ENCODE measurements at regions not wholly inside any gene's neighbourhood (a gene's known extent, or its start where the extent isn't known, plus 50 kb on each side); places are given as distances from the start of the nearest gene placed in this dataset.

GRCh38 chr4:114472269-114473032 is 126.2 kb upstream of the UGT8 start:
- H3K4me3 ChIP-seq: no peak overlapping the region
- H3K4me1 ChIP-seq: no peaks in the 10 kb centered on the region
- no peaks in the 10 kb centered on the region for H3K9me3 ChIP-seq
- DNase-seq (ENCODE audit: low spot score in 2 of 2): no peak
- no peaks in the 10 kb centered on the region for H3K36me3 ChIP-seq (replicated peaks)
- no peaks in the 10 kb centered on the region for H3K27me3 ChIP-seq (ENCODE audit: low read depth)
- in situ Hi-C loops (cut with MboI; ENCODE audit: low sequenced_read_pairs): no loop called here

- H3K4me1 ChIP-seq: no peaks in the 10 kb centered on the region
- H3K4me3 ChIP-seq: no peak overlapping the region
- H3K36me3 ChIP-seq (replicated peaks): no peaks in the 10 kb centered on the region
- H3K27me3 ChIP-seq (ENCODE audit: low read depth): no peaks in the 10 kb centered on the region
- in situ Hi-C loops (cut with MboI; ENCODE audit: low sequenced_read_pairs): no loop called here
- DNase-seq (ENCODE audit: low spot score in 2 of 2): no peak
- H3K9me3 ChIP-seq: no peaks in the 10 kb centered on the region
These were observed 124.3 kb upstream of the UGT8 start for GRCh38 chr4:114474188-114474800.

- in situ Hi-C loops (cut with MboI; ENCODE audit: low sequenced_read_pairs): no loop called here
- Histone ChIP-seq H3K4me3 (no peak overlapping the region), H3K27me3 (ENCODE audit: low read depth) (no peaks in the 10 kb centered on the region), H3K9me3 (no peaks in the 10 kb centered on the region), H3K4me1 (no peaks in the 10 kb centered on the region), H3K36me3 (replicated peaks) (no peaks in the 10 kb centered on the region)
- no peak for DNase-seq (ENCODE audit: low spot score in 2 of 2)
These were observed 122.3 kb upstream of the UGT8 start for GRCh38 chr4:114476310-114476709.

GRCh38 chr4:114479595-114479994 is 119.0 kb upstream of the UGT8 start:
- Histone ChIP-seq H3K36me3 (replicated peaks) (no peaks in the 10 kb centered on the region), H3K4me1 (no peaks in the 10 kb centered on the region), H3K27me3 (ENCODE audit: low read depth) (no peaks in the 10 kb centered on the region), H3K9me3 (no peaks in the 10 kb centered on the region), H3K4me3 (no peak overlapping the region)
- no peak for DNase-seq (ENCODE audit: low spot score in 2 of 2)
- in situ Hi-C loops (cut with MboI; ENCODE audit: low sequenced_read_pairs): no loop called here

GRCh38 chr4:114481856-114482255 is 116.8 kb upstream of the UGT8 start:
- Histone ChIP-seq H3K36me3 (replicated peaks) (no peaks in the 10 kb centered on the region), H3K27me3 (ENCODE audit: low read depth) (no peaks in the 10 kb centered on the region), H3K4me3 (no peak overlapping the region), H3K9me3 (no peaks in the 10 kb centered on the region), H3K4me1 (peaks cover 2% of the 10 kb centered on the region)
- DNase-seq (ENCODE audit: low spot score in 2 of 2): no peak
- in situ Hi-C loops (cut with MboI; ENCODE audit: low sequenced_read_pairs): no loop called here

GRCh38 chr4:114487101-114487500 is 111.5 kb upstream of the UGT8 start:
- in situ Hi-C loops (cut with MboI; ENCODE audit: low sequenced_read_pairs): no loop called here
- no peak overlapping the region for H3K4me3 ChIP-seq
- no peak for DNase-seq (ENCODE audit: low spot score in 2 of 2)
- no peaks in the 10 kb centered on the region for H3K9me3 ChIP-seq
- H3K4me1 ChIP-seq: peaks cover 7% of the 10 kb centered on the region
- no peaks in the 10 kb centered on the region for H3K27me3 ChIP-seq (ENCODE audit: low read depth)
- no peaks in the 10 kb centered on the region for H3K36me3 ChIP-seq (replicated peaks)

- peaks cover 5% of the 10 kb centered on the region for H3K9me3 ChIP-seq
- H3K4me3 ChIP-seq: no peak overlapping the region
- peaks cover 7% of the 10 kb centered on the region for H3K4me1 ChIP-seq
- DNase-seq (ENCODE audit: low spot score in 2 of 2): no peak
- no peaks in the 10 kb centered on the region for H3K27me3 ChIP-seq (ENCODE audit: low read depth)
- in situ Hi-C loops (cut with MboI; ENCODE audit: low sequenced_read_pairs): no loop called here
- H3K36me3 ChIP-seq (replicated peaks): no peaks in the 10 kb centered on the region
These were observed 110.2 kb upstream of the UGT8 start for GRCh38 chr4:114488301-114488982.

- Histone ChIP-seq H3K9me3 (peaks cover 8% of the 10 kb centered on the region), H3K4me1 (peaks cover 13% of the 10 kb centered on the region), H3K27me3 (ENCODE audit: low read depth) (no peaks in the 10 kb centered on the region), H3K4me3 (no peak overlapping the region), H3K36me3 (replicated peaks) (no peaks in the 10 kb centered on the region)
- in situ Hi-C loops (cut with MboI; ENCODE audit: low sequenced_read_pairs): no loop called here
- DNase-seq (ENCODE audit: low spot score in 2 of 2): peak; percentile 68 to 74
These were observed 104.3 kb upstream of the UGT8 start for GRCh38 chr4:114494246-114494803.

GRCh38 chr4:114495471-114495928 is 103.1 kb upstream of the UGT8 start:
- DNase-seq (ENCODE audit: low spot score in 2 of 2): peak; percentile 92 to 94
- in situ Hi-C loops (cut with MboI; ENCODE audit: low sequenced_read_pairs): no loop called here

GRCh38 chr4:114497116-114497515 is 101.5 kb upstream of the UGT8 start:
- in situ Hi-C loops (cut with MboI; ENCODE audit: low sequenced_read_pairs): no loop called here
- Histone ChIP-seq H3K4me3 (no peak overlapping the region), H3K27me3 (ENCODE audit: low read depth) (no peaks in the 10 kb centered on the region), H3K36me3 (replicated peaks) (no peaks in the 10 kb centered on the region), H3K9me3 (peaks cover 8% of the 10 kb centered on the region), H3K4me1 (peaks cover 13% of the 10 kb centered on the region)
- no peak for DNase-seq (ENCODE audit: low spot score in 2 of 2)

More at GRCh38 chr4:114495471-114495928, 103.1 kb upstream of the UGT8 start:
- no peaks in the 10 kb centered on the region for H3K27me3 ChIP-seq (ENCODE audit: low read depth)
- H3K4me3 ChIP-seq: no peak overlapping the region
- no peaks in the 10 kb centered on the region for H3K36me3 ChIP-seq (replicated peaks)
- peaks cover 13% of the 10 kb centered on the region for H3K4me1 ChIP-seq
- peaks cover 8% of the 10 kb centered on the region for H3K9me3 ChIP-seq

GRCh38 chr4:114509340-114509739 is 89.3 kb upstream of the UGT8 start:
- no peaks in the 10 kb centered on the region for H3K4me1 ChIP-seq
- H3K4me3 ChIP-seq: no peak overlapping the region
- no peaks in the 10 kb centered on the region for H3K9me3 ChIP-seq
- no peaks in the 10 kb centered on the region for H3K27me3 ChIP-seq (ENCODE audit: low read depth)
- DNase-seq (ENCODE audit: low spot score in 2 of 2): no peak
- H3K36me3 ChIP-seq (replicated peaks): no peaks in the 10 kb centered on the region
- in situ Hi-C loops (cut with MboI; ENCODE audit: low sequenced_read_pairs): no loop called here

GRCh38 chr4:114512595-114513295 is 85.9 kb upstream of the UGT8 start:
- H3K27me3 ChIP-seq (ENCODE audit: low read depth): no peaks in the 10 kb centered on the region
- no peak for DNase-seq (ENCODE audit: low spot score in 2 of 2)
- no peaks in the 10 kb centered on the region for H3K36me3 ChIP-seq (replicated peaks)
- H3K4me3 ChIP-seq: no peak overlapping the region
- in situ Hi-C loops (cut with MboI; ENCODE audit: low sequenced_read_pairs): no loop called here
- H3K4me1 ChIP-seq: no peaks in the 10 kb centered on the region
- H3K9me3 ChIP-seq: no peaks in the 10 kb centered on the region

- H3K36me3 ChIP-seq (replicated peaks): no peaks in the 10 kb centered on the region
- H3K4me3 ChIP-seq: no peak overlapping the region
- H3K27me3 ChIP-seq (ENCODE audit: low read depth): no peaks in the 10 kb centered on the region
- H3K4me1 ChIP-seq: no peaks in the 10 kb centered on the region
- DNase-seq (ENCODE audit: low spot score in 2 of 2): no peak
- no peaks in the 10 kb centered on the region for H3K9me3 ChIP-seq
- in situ Hi-C loops (cut with MboI; ENCODE audit: low sequenced_read_pairs): no loop called here
These were observed 79.2 kb upstream of the UGT8 start for GRCh38 chr4:114519368-114519767.
